ENCODE measurements at regions not wholly inside any gene's neighbourhood (a gene's known extent, or its start where the extent isn't known, plus 50 kb on each side); places are given as distances from the start of the nearest gene placed in this dataset.
"Not testable (repeated sequence)": the region's sequence is repeated elsewhere in the genome, so short reads cannot be mapped to it uniquely, and the experiment has no call there.

DNA sequence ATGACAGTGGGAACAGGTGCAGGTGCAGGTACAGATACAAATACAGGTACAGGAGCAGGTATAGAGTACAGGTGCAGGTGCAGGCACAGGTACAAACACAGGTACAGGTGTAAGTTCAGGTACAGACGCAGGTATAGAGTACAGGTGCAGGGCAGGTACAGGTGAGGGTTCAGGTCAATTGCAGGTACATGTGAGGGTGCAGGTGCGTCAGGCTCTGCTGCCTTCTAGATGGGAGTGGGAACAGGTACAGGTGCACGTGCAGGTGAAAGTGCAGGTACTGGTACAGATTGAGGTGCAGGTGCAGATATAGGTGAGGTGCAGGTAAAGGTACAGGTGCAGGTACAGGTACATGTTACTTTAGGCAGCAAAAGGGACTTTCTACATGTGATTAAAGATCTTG is 85.7 kb downstream of the CRLF2 start:
- DNase-seq (ENCODE audit: low read depth, low spot score) (no peak), ATAC-seq (no peak), FAIRE-seq (no peak)
- TF ChIP-seq NRF1 (conservative IDR thresholded peaks at IDR 0.05; ENCODE audit: low read depth, low read length) (no peak), KLF5 (IDR thresholded peaks at IDR 0.05; ENCODE audit: partially characterized antibody) (no peak)
- Histone ChIP-seq H3K36me3 (ENCODE audit: control insufficient read depth in 2 of 2, insufficient read depth in 2 of 2, low read length in 1 of 2) (no peaks in the 10 kb centered on the region), H3K79me2 (ENCODE audit: control insufficient read depth, insufficient read depth, low read length) (no peaks in the 10 kb centered on the region), H3K9ac (ENCODE audit: control insufficient read depth, insufficient read depth, low read length) (no peak overlapping the region), H4K20me1 (ENCODE audit: control insufficient read depth, insufficient read depth) (no peaks in the 10 kb centered on the region), H3K4me2 (ENCODE audit: control insufficient read depth, insufficient read depth) (no peak overlapping the region), H2AFZ (ENCODE audit: control insufficient read depth, low read depth, low read length) (no peak overlapping the region), H3K27ac (ENCODE audit: control insufficient read depth, insufficient read depth) (no peak overlapping the region), H3K4me3 (no peak overlapping the region), H3K4me1 (ENCODE audit: control insufficient read depth, insufficient read depth, low read length) (no peaks in the 10 kb centered on the region), H3K27me3 (replicated peaks in 1 of 2; ENCODE audit: control insufficient read depth in 2 of 2, insufficient read depth in 2 of 2, low read length in 1 of 2) (no peaks in the 10 kb centered on the region), H3K9me3 (replicated peaks; ENCODE audit: control insufficient read depth, insufficient read depth, low read length) (peaks cover 2% of the 10 kb centered on the region; the same call in 1 of the 3 replicates)
- 34% methylated on average over 3 of the region's 3 CpGs for WGBS (ENCODE audit: insufficient coverage, insufficient replicate concordance, low lambda C conversion rate, missing lambda C conversion rate)
- ChIA-PET POLR2A (no interaction called here), RAD21 (ENCODE audit: unreplicated experiment) (no interaction called here), SMC1A (ENCODE audit: uncharacterized antibody, unreplicated experiment) (no interaction called here), CTCF (no interaction called here)
- intact Hi-C loops (cut with micrococcal nuclease; ENCODE audit: unreplicated experiment) (no loop called here), in situ Hi-C loops (cut with MboI) (no loop called here)
- BruUV-seq (replicated peaks), result no TSS peak

DNA sequence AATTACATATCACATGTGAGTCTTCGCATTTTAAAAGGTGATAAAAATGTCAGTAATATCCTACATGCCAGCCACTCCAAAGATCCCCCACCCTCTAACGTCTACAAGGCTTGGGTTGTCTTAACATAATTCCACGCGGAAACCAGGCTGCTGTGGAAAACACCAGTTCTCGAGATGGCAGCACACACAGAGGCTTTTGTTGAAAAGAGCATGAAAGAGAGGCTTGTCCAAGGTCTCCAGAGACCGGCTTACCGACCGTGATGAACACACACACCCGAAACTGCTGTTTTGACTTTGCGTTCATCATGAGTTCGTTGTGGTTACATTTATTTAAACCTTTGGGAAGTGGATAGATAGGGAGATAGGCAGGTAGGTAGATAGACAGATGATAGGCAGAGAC is 87.9 kb downstream of the CRLF2 start:
- Histone ChIP-seq H3K4me1 (ENCODE audit: control insufficient read depth, insufficient read depth, low read length) (no peaks in the 10 kb centered on the region), H4K20me1 (ENCODE audit: control insufficient read depth, insufficient read depth) (no peaks in the 10 kb centered on the region), H3K79me2 (ENCODE audit: control insufficient read depth, insufficient read depth, low read length) (no peaks in the 10 kb centered on the region), H3K4me2 (ENCODE audit: control insufficient read depth, insufficient read depth) (no peak overlapping the region), H3K36me3 (ENCODE audit: control insufficient read depth in 2 of 2, insufficient read depth in 2 of 2, low read length in 1 of 2) (no peaks in the 10 kb centered on the region), H3K27me3 (replicated peaks in 1 of 2; ENCODE audit: control insufficient read depth in 2 of 2, insufficient read depth in 2 of 2, low read length in 1 of 2) (no peaks in the 10 kb centered on the region), H2AFZ (ENCODE audit: control insufficient read depth, low read depth, low read length) (no peak overlapping the region), H3K9me3 (replicated peaks; ENCODE audit: control insufficient read depth, insufficient read depth, low read length) (no peaks in the 10 kb centered on the region; the same call in 2 of the 3 replicates), H3K9ac (ENCODE audit: control insufficient read depth, insufficient read depth, low read length) (no peak overlapping the region), H3K27ac (ENCODE audit: control insufficient read depth, insufficient read depth) (no peak overlapping the region), H3K4me3 (no peak overlapping the region)
- ChIA-PET CTCF (no interaction called here), POLR2A (no interaction called here), SMC1A (ENCODE audit: uncharacterized antibody, unreplicated experiment) (no interaction called here), RAD21 (ENCODE audit: unreplicated experiment) (no interaction called here)
- intact Hi-C loops (cut with micrococcal nuclease; ENCODE audit: unreplicated experiment) (no loop called here), in situ Hi-C loops (cut with MboI) (no loop called here)
- no peak for ATAC-seq
- 42% methylated on average over 11 of the region's 11 CpGs for WGBS (ENCODE audit: insufficient coverage, insufficient replicate concordance, low lambda C conversion rate, missing lambda C conversion rate)
- TF ChIP-seq POU2F2 (IDR thresholded peaks at IDR 0.05; ENCODE audit: borderline replicate concordance, low read depth, low read length), result no peak
- no peak for TF ChIP-seq NRF1 (conservative IDR thresholded peaks at IDR 0.05; ENCODE audit: low read depth, low read length)
- no peak for TF ChIP-seq LARP7 (IDR thresholded peaks at IDR 0.05)
- TF ChIP-seq, protein P1, sequence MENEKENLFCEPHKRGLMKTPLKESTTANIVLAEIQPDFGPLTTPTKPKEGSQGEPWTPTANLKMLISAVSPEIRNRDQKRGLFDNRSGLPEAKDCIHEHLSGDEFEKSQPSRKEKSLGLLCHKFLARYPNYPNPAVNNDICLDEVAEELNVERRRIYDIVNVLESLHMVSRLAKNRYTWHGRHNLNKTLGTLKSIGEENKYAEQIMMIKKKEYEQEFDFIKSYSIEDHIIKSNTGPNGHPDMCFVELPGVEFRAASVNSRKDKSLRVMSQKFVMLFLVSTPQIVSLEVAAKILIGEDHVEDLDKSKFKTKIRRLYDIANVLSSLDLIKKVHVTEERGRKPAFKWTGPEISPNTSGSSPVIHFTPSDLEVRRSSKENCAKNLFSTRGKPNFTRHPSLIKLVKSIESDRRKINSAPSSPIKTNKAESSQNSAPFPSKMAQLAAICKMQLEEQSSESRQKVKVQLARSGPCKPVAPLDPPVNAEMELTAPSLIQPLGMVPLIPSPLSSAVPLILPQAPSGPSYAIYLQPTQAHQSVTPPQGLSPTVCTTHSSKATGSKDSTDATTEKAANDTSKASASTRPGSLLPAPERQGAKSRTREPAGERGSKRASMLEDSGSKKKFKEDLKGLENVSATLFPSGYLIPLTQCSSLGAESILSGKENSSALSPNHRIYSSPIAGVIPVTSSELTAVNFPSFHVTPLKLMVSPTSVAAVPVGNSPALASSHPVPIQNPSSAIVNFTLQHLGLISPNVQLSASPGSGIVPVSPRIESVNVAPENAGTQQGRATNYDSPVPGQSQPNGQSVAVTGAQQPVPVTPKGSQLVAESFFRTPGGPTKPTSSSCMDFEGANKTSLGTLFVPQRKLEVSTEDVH (IDR thresholded peaks at IDR 0.05; ENCODE audit: low read depth, partially characterized antibody), result no peak
- no peak for TF ChIP-seq POLR2AphosphoS5 (IDR thresholded peaks at IDR 0.05; ENCODE audit: low read length)
- DNase-seq (ENCODE audit: low read depth, low spot score), result no peak
- no peak for FAIRE-seq
- BruUV-seq (replicated peaks), result no TSS peak

DNA sequence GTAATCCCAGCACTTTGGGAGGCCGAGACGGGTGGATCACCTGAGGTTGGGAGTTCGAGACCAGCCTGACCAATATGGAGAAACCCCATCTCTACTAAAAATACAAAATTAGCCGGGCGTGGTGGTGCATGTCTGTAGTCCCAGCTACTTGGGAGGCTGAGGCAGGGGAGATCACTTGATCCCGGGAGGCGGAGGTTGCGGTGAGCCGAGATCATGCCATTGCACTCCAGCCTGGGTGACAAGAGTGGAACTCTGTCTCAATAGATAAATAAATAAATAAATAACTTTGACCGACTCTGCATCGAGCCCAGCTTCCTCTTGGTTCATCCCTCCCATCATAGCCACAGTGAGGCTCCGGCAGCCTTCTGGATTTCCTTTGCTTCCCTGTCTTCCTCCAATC is 89.6 kb downstream of the CRLF2 start:
- H3K4me3 ChIP-seq; RAD21 ChIA-PET (ENCODE audit: unreplicated experiment); H3K4me2 ChIP-seq (ENCODE audit: control insufficient read depth, insufficient read depth); POLR2A ChIA-PET; intact Hi-C loops (cut with micrococcal nuclease; ENCODE audit: unreplicated experiment); H3K9me3 ChIP-seq (replicated peaks; ENCODE audit: control insufficient read depth, insufficient read depth, low read length); CTCF ChIA-PET; H3K27ac ChIP-seq (ENCODE audit: control insufficient read depth, insufficient read depth); H3K36me3 ChIP-seq (ENCODE audit: control insufficient read depth in 2 of 2, insufficient read depth in 2 of 2, low read length in 1 of 2); DNase-seq (ENCODE audit: low read depth, low spot score); H3K27me3 ChIP-seq (replicated peaks in 1 of 2; ENCODE audit: control insufficient read depth in 2 of 2, insufficient read depth in 2 of 2, low read length in 1 of 2); ATAC-seq; in situ Hi-C loops (cut with MboI); FAIRE-seq; H2AFZ ChIP-seq (ENCODE audit: control insufficient read depth, low read depth, low read length); BruUV-seq (replicated peaks); H3K4me1 ChIP-seq (ENCODE audit: control insufficient read depth, insufficient read depth, low read length); H4K20me1 ChIP-seq (ENCODE audit: control insufficient read depth, insufficient read depth); H3K9ac ChIP-seq (ENCODE audit: control insufficient read depth, insufficient read depth, low read length); H3K79me2 ChIP-seq (ENCODE audit: control insufficient read depth, insufficient read depth, low read length); SMC1A ChIA-PET (ENCODE audit: uncharacterized antibody, unreplicated experiment): not testable (repeated sequence)
- WGBS (ENCODE audit: insufficient coverage, insufficient replicate concordance, low lambda C conversion rate, missing lambda C conversion rate), result 57% methylated on average over 12 of the region's 12 CpGs
